PFSK-1 (cell line): ENCODE measurements at regions not wholly inside any gene's neighbourhood (a gene's known extent, or its start where the extent isn't known, plus 50 kb on each side); places are given as distances from the start of the nearest gene placed in this dataset.

ENCODE experiments used
- SIN3A ChIP-seq: IDR thresholded peaks from 2 replicates; pipeline ENCODE4 v1.6.1; 2012; ENCODE audit warnings: mild to moderate bottlenecking, low read length, moderate library complexity, borderline replicate concordance; ENCODE audit not compliant: insufficient read depth
- TAF1 ChIP-seq: IDR thresholded peaks from 2 replicates; pipeline ENCODE4 v1.6.1; 2012; ENCODE audit warnings: low read length, control low read depth, borderline replicate concordance; ENCODE audit not compliant: insufficient read depth

DNA sequence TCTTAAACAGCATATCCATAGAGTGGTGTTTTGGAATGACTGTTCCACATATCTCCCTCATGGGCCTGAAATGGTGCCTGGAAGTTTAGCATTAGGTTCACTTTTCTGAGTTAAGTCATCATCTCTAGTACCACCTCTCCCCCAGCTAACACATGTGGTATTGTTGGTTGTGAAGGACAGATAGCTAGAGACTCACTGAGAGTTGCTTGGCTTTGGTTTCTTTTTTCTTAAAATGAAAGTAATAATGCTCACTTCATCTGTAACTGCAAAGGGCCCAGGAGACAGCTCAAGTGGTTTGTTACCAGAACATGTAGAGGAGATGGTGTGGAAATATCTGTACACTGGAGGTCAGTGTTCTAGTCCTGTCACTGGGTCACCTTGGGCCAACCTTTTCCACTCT lies 90.9 kb downstream of the EFNB1 start:
- TF ChIP-seq SIN3A (no peak), TAF1 (no peak)
